GM12875 (cell line): ENCODE measurements at regions not wholly inside any gene's neighbourhood (a gene's known extent, or its start where the extent isn't known, plus 50 kb on each side); places are given as distances from the start of the nearest gene placed in this dataset.

Experiments
- H3K4me3 ChIP-seq: one replicate; pipeline ENCODE4 v1.5.1; 2011; ENCODE audit warnings: low read depth, low read length, control low read depth
- CTCF ChIP-seq: IDR thresholded peaks from 2 replicates; pipeline ENCODE4 v1.5.1; 2011; ENCODE audit warnings: low read depth, mild to moderate bottlenecking, control low read depth, inconsistent platforms, low read length, moderate library complexity, borderline replicate concordance; ENCODE audit not compliant: insufficient read depth

GRCh38 chr17:77601054-77601979 lies 357.2 kb upstream of the TNRC6C start:
- H3K4me3 ChIP-seq, result no peak overlapping the region
- TF ChIP-seq CTCF, result no peak

- H3K4me3 ChIP-seq, result no peak overlapping the region
- TF ChIP-seq CTCF, result no peak
Measured at GRCh38 chr17:77602062-77602746, 356.3 kb upstream of the TNRC6C start.

GRCh38 chr17:77602883-77603640 lies 355.4 kb upstream of the TNRC6C start:
- no peak for TF ChIP-seq CTCF
- no peak overlapping the region for H3K4me3 ChIP-seq

DNA sequence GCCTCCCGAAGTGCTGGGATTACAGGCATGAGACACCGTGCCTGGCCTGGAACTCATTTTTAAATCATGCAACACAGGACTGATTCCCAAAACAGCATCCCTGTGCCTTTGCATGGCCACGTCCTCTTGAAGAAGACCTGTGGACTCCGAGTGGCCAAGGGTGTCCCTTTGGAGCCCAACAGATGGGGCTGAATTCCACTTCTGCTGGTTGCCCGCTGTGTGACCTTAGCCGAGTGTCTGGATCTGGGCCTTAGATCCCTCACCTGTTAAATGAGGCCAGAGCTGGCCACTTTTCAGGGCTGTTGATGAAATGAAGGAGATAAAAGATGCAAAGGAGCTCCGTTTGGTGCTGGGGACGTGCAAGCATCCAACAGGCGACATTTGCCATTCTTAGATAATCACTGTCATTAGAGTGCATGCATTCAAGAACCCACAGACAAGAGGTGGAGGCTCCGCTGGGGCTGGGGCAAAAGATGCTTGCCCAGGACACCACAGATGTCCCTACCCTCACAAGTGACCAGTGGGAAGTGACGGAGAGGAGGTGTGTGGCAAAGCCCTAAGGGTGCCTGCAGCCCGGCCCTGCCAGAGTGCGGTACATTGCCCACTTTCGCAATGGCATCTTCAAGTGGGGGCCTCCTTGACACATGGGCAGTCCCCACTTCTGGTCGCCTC lies 354.1 kb upstream of the TNRC6C start:
- TF ChIP-seq CTCF, result no peak

GRCh38 chr17:77604973-77605313 lies 353.6 kb upstream of the TNRC6C start:
- H3K4me3 ChIP-seq, result no peak overlapping the region
- TF ChIP-seq CTCF, result no peak

More for the DNA sequence above, 354.1 kb upstream of the TNRC6C start:
- H3K4me3 ChIP-seq, result no peak overlapping the region

GRCh38 chr17:77606146-77606864 lies 352.2 kb upstream of the TNRC6C start:
- TF ChIP-seq CTCF, result no peak
- H3K4me3 ChIP-seq, result no peak overlapping the region
